ENCODE measurements at regions not wholly inside any gene's neighbourhood (a gene's known extent, or its start where the extent isn't known, plus 50 kb on each side); places are given as distances from the start of the nearest gene placed in this dataset.

DNA sequence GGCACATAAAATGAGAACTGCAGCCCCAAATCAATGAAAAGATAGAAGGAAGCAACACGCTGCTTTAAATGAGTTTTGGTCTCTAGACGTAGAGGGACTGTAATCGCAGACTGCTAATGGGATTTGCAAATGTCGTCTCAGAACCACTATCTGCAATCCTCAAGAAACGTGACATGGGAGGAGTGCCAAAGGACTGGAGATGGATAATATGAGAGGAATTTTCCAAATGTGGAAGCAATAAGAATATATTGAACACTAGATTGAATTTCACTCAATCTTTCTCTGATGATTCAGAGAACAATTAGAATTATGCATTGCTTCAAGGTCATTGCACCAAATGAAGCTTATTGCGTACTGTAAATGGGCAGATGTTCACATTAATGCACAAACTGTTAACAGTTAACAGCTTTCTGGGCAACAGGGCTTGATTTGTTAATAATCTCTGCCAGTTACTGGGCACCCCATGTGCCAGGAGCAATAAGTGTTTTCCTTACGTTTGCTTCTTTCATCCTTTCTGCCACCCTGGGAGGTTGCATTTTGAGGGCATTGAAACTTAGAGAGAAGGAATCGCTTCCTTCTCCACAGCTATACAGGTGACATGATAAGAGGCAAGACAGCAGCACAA, 62.8 kb upstream of the WASF3 start:
- H4K20me1 ChIP-seq (ENCODE audit: insufficient read depth), result no peaks in the 10 kb centered on the region
- H3K9me2 ChIP-seq, result no peaks in the 10 kb centered on the region
- CTCF ChIA-PET, result interaction anchor here (0.8 to 6.1 kb wide), 10 partner anchors 10 to 310 kb away, joined by 3 to 105 read pairs (median 4); no protein-coding TSS in a partner anchor
- H3K27me3 ChIP-seq (ENCODE audit: insufficient read depth), result no peaks in the 10 kb centered on the region
- H3K9me3 ChIP-seq, result no peaks in the 10 kb centered on the region
- no peak overlapping the region for H3K27ac ChIP-seq (ENCODE audit: low read depth in 2 of 2, low read length in 1 of 2)
- no peak overlapping the region for H3K9ac ChIP-seq
- H2AFZ ChIP-seq (ENCODE audit: low read depth), result no peak overlapping the region
- peaks cover 30% of the 10 kb centered on the region for H3F3A ChIP-seq (replicated peaks; ENCODE audit: insufficient read depth)
- H3K4me1 ChIP-seq (ENCODE audit: control insufficient read depth in 1 of 2, insufficient read depth in 2 of 2, low read depth in 1 of 2, low read length in 1 of 2), result peaks cover 5 to 26% of the 10 kb centered on the region in 2 experiments; a peak in 3 of 4 replicates
- no peak overlapping the region for H3K4me3 ChIP-seq (ENCODE audit: low read depth in 2 of 2, low read length in 1 of 2)
- no peaks in the 10 kb centered on the region for H3K36me3 ChIP-seq (replicated peaks in 1 of 2; ENCODE audit: control insufficient read depth in 1 of 2, insufficient read depth in 2 of 2, low read length in 1 of 2)
- H3K79me2 ChIP-seq (ENCODE audit: insufficient read depth), result no peaks in the 10 kb centered on the region
- POLR2A ChIA-PET, result no interaction called here
- WGBS (ENCODE audit: low lambda C conversion rate), result 77% methylated on average over 8 of the region's 8 CpGs
- no peak for DNase-seq
- TF ChIP-seq SMC3 (IDR thresholded peaks at IDR 0.05; ENCODE audit: low read depth, low read length), result no peak
- TF ChIP-seq FOXM1 (IDR thresholded peaks at IDR 0.05; ENCODE audit: low read depth), result no peak
- TF ChIP-seq MEF2A (IDR thresholded peaks at IDR 0.05; ENCODE audit: borderline replicate concordance, low read depth), result no peak
- no peak for TF ChIP-seq EP300 (IDR thresholded peaks at IDR 0.05; ENCODE audit: borderline replicate concordance in 1 of 2, low read depth in 1 of 2, low read length in 1 of 2)
- no peak for TF ChIP-seq TCF12 (IDR thresholded peaks at IDR 0.05)
- no peak for TF ChIP-seq GATA2 (CRISPR knock-in tag; IDR thresholded peaks at IDR 0.05)
- no peak for TF ChIP-seq TEAD4 (IDR thresholded peaks at IDR 0.05; ENCODE audit: borderline replicate concordance, insufficient read depth)
- TF ChIP-seq, protein P1, sequence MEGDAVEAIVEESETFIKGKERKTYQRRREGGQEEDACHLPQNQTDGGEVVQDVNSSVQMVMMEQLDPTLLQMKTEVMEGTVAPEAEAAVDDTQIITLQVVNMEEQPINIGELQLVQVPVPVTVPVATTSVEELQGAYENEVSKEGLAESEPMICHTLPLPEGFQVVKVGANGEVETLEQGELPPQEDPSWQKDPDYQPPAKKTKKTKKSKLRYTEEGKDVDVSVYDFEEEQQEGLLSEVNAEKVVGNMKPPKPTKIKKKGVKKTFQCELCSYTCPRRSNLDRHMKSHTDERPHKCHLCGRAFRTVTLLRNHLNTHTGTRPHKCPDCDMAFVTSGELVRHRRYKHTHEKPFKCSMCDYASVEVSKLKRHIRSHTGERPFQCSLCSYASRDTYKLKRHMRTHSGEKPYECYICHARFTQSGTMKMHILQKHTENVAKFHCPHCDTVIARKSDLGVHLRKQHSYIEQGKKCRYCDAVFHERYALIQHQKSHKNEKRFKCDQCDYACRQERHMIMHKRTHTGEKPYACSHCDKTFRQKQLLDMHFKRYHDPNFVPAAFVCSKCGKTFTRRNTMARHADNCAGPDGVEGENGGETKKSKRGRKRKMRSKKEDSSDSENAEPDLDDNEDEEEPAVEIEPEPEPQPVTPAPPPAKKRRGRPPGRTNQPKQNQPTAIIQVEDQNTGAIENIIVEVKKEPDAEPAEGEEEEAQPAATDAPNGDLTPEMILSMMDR (IDR thresholded peaks at IDR 0.05), result no peak
- no peak for TF ChIP-seq SIN3A (IDR thresholded peaks at IDR 0.05; ENCODE audit: borderline replicate concordance, low read depth, low read length)
- TF ChIP-seq NFIC (IDR thresholded peaks at IDR 0.05; ENCODE audit: borderline replicate concordance), result no peak
- no peak for TF ChIP-seq JUND (IDR thresholded peaks at IDR 0.05)
- TF ChIP-seq, protein P2, sequence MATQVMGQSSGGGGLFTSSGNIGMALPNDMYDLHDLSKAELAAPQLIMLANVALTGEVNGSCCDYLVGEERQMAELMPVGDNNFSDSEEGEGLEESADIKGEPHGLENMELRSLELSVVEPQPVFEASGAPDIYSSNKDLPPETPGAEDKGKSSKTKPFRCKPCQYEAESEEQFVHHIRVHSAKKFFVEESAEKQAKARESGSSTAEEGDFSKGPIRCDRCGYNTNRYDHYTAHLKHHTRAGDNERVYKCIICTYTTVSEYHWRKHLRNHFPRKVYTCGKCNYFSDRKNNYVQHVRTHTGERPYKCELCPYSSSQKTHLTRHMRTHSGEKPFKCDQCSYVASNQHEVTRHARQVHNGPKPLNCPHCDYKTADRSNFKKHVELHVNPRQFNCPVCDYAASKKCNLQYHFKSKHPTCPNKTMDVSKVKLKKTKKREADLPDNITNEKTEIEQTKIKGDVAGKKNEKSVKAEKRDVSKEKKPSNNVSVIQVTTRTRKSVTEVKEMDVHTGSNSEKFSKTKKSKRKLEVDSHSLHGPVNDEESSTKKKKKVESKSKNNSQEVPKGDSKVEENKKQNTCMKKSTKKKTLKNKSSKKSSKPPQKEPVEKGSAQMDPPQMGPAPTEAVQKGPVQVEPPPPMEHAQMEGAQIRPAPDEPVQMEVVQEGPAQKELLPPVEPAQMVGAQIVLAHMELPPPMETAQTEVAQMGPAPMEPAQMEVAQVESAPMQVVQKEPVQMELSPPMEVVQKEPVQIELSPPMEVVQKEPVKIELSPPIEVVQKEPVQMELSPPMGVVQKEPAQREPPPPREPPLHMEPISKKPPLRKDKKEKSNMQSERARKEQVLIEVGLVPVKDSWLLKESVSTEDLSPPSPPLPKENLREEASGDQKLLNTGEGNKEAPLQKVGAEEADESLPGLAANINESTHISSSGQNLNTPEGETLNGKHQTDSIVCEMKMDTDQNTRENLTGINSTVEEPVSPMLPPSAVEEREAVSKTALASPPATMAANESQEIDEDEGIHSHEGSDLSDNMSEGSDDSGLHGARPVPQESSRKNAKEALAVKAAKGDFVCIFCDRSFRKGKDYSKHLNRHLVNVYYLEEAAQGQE (IDR thresholded peaks at IDR 0.05; ENCODE audit: low read depth, low read length), result no peak
- no peak for TF ChIP-seq FOXJ3 (CRISPR knock-in tag; IDR thresholded peaks at IDR 0.05)
- no peak for TF ChIP-seq CHD2 (IDR thresholded peaks at IDR 0.05; ENCODE audit: low read length, partially characterized antibody)
- H3K4me2 ChIP-seq, result no peak overlapping the region

Measured in SK-N-SH (cell line).